MM.1S (cell line): ENCODE measurements at regions not wholly inside any gene's neighbourhood (a gene's known extent, or its start where the extent isn't known, plus 50 kb on each side); places are given as distances from the start of the nearest gene placed in this dataset.

Source experiments
- DNase-seq: peaks from one replicate; pipeline ENCODE4 v3.0.0-alpha.2; 2015
- H2AFZ ChIP-seq: fragments of 300-600 bp; sonication (generic); 2 replicates; pipeline ENCODE4 v1.6.0; 2016; ENCODE audit warnings: antibody characterized with exemption, low read length
- H3F3A ChIP-seq: fragments of 300-600 bp; sonication (generic); 2 replicates; pipeline ENCODE4 v1.6.1; 2016; ENCODE audit warnings: mild to moderate bottlenecking, antibody characterized with exemption, low read length, moderate library complexity, mixed read lengths; ENCODE audit not compliant: insufficient read depth
- H3K27ac ChIP-seq: fragments of 300-600 bp; sonication (generic); 2 replicates; pipeline ENCODE4 v1.5.1; 2016; ENCODE audit warnings: mild to moderate bottlenecking, low read length
- H3K27me3 ChIP-seq: fragments of 300-600 bp; sonication (generic); replicated peaks from 2 replicates; pipeline ENCODE4 v1.6.0; 2016; ENCODE audit warnings: low read length; ENCODE audit not compliant: insufficient read depth
- H3K36me3 ChIP-seq: fragments of 300-600 bp; sonication (generic); replicated peaks from 2 replicates; pipeline ENCODE4 v1.6.1; 2016; ENCODE audit warnings: mild to moderate bottlenecking, low read length, mixed read lengths; ENCODE audit not compliant: insufficient read depth
- H3K4me1 ChIP-seq: fragments of 300-600 bp; sonication (generic); 2 replicates; pipeline ENCODE4 v1.6.1; 2016; ENCODE audit warnings: low read length, mixed read lengths
- H3K4me2 ChIP-seq: fragments of 300-600 bp; sonication (generic); 2 replicates; pipeline ENCODE4 v1.6.0; 2016; ENCODE audit warnings: low read depth, low read length
- H3K4me3 ChIP-seq: fragments of 300-600 bp; sonication (generic); 2 replicates; pipeline ENCODE4 v1.5.1; 2016; ENCODE audit warnings: low read length, mixed read lengths
- H3K79me2 ChIP-seq: fragments of 300-600 bp; sonication (generic); 2 replicates; pipeline ENCODE4 v1.6.1; 2016; ENCODE audit warnings: mixed run types, low read length, mixed read lengths
- H3K9ac ChIP-seq: fragments of 300-600 bp; sonication (generic); 2 replicates; pipeline ENCODE4 v1.6.1; 2016; ENCODE audit warnings: low read length, mixed read lengths
- H3K9me2 ChIP-seq: fragments of 300-600 bp; sonication (generic); replicated peaks from 2 replicates; pipeline ENCODE4 v1.6.1; 2016; ENCODE audit warnings: mild to moderate bottlenecking, low read length, mixed read lengths; ENCODE audit not compliant: insufficient read depth
- H3K9me3 ChIP-seq: fragments of 300-600 bp; sonication (generic); replicated peaks from 2 replicates; pipeline ENCODE4 v1.6.1; 2016; ENCODE audit warnings: mild to moderate bottlenecking, low read length, mixed read lengths; ENCODE audit not compliant: insufficient read depth
- H4K20me1 ChIP-seq: fragments of 300-600 bp; sonication (generic); 2 replicates; pipeline ENCODE4 v1.6.1; 2016; ENCODE audit warnings: mild to moderate bottlenecking, low read length, moderate library complexity, mixed read lengths; ENCODE audit not compliant: insufficient read depth
- CTCF ChIP-seq: fragments of 300-600 bp; sonication (generic); IDR thresholded peaks from 2 replicates; pipeline ENCODE4 v1.5.1; 2016; ENCODE audit warnings: antibody characterized with exemption, low read length, mixed read lengths
- EZH2 ChIP-seq: fragments of 300-600 bp; sonication (generic); optimal IDR thresholded peaks from 2 replicates; pipeline ENCODE3; 2017; ENCODE audit warnings: low read depth, mild to moderate bottlenecking, antibody characterized with exemption, low read length, mixed read lengths
- EZH2phosphoT487 ChIP-seq: fragments of 300-600 bp; sonication (generic); IDR thresholded peaks from 2 replicates; pipeline ENCODE4 v1.6.1; 2018; ENCODE audit warnings: antibody characterized with exemption, low read length

GRCh38 chr4:117873779-117874178 lies 160.5 kb upstream of the NDST3 start:
- no peak for TF ChIP-seq CTCF
- no peak for TF ChIP-seq EZH2
- H3K27me3 ChIP-seq = no peaks in the 10 kb centered on the region
- no peak overlapping the region for H3K27ac ChIP-seq
- no peaks in the 10 kb centered on the region for H3F3A ChIP-seq
- no peaks in the 10 kb centered on the region for H3K4me1 ChIP-seq
- H3K36me3 ChIP-seq = no peaks in the 10 kb centered on the region
- H3K9me2 ChIP-seq = no peaks in the 10 kb centered on the region
- H3K4me3 ChIP-seq = no peak overlapping the region
- H3K9me3 ChIP-seq = no peaks in the 10 kb centered on the region
- H3K79me2 ChIP-seq = no peaks in the 10 kb centered on the region
- no peak overlapping the region for H3K4me2 ChIP-seq
- H3K9ac ChIP-seq = no peak overlapping the region
- no peak overlapping the region for H2AFZ ChIP-seq
- DNase-seq = no peak
- no peaks in the 10 kb centered on the region for H4K20me1 ChIP-seq

- DNase-seq = no peak
- H2AFZ ChIP-seq = no peak overlapping the region
- no peaks in the 10 kb centered on the region for H3K9me2 ChIP-seq
- no peaks in the 10 kb centered on the region for H3K27me3 ChIP-seq
- no peaks in the 10 kb centered on the region for H3F3A ChIP-seq
- H4K20me1 ChIP-seq = no peaks in the 10 kb centered on the region
- TF ChIP-seq EZH2phosphoT487 = no peak
- TF ChIP-seq CTCF = no peak
- no peak for TF ChIP-seq EZH2
- H3K9ac ChIP-seq = no peak overlapping the region
- H3K36me3 ChIP-seq = no peaks in the 10 kb centered on the region
- no peak overlapping the region for H3K4me3 ChIP-seq
- no peaks in the 10 kb centered on the region for H3K9me3 ChIP-seq
- H3K4me2 ChIP-seq = no peak overlapping the region
- no peaks in the 10 kb centered on the region for H3K79me2 ChIP-seq
- H3K4me1 ChIP-seq = no peaks in the 10 kb centered on the region
- H3K27ac ChIP-seq = no peak overlapping the region
Observed at GRCh38 chr4:117874216-117874615, 160.1 kb upstream of the NDST3 start.

GRCh38 chr4:117889978-117890377 lies 144.3 kb upstream of the NDST3 start:
- no peaks in the 10 kb centered on the region for H3K9me2 ChIP-seq
- no peaks in the 10 kb centered on the region for H3F3A ChIP-seq
- H3K79me2 ChIP-seq = no peaks in the 10 kb centered on the region
- H3K4me1 ChIP-seq = no peaks in the 10 kb centered on the region
- no peak overlapping the region for H3K27ac ChIP-seq
- no peak for DNase-seq
- H4K20me1 ChIP-seq = no peaks in the 10 kb centered on the region
- TF ChIP-seq CTCF (no peak), EZH2 (no peak), EZH2phosphoT487 (no peak)
- no peak overlapping the region for H3K4me2 ChIP-seq
- no peaks in the 10 kb centered on the region for H3K9me3 ChIP-seq
- no peaks in the 10 kb centered on the region for H3K36me3 ChIP-seq
- no peak overlapping the region for H2AFZ ChIP-seq
- no peak overlapping the region for H3K4me3 ChIP-seq
- H3K27me3 ChIP-seq = no peaks in the 10 kb centered on the region
- no peak overlapping the region for H3K9ac ChIP-seq

GRCh38 chr4:117893207-117893606 lies 141.1 kb upstream of the NDST3 start:
- TF ChIP-seq EZH2phosphoT487 (no peak), EZH2 (no peak)
- H3K9me2 ChIP-seq = no peaks in the 10 kb centered on the region; the same call in 1 of the 2 replicates
- DNase-seq = no peak

More at GRCh38 chr4:117893207-117893606, 141.1 kb upstream of the NDST3 start:
- Histone ChIP-seq H3K27ac (no peak overlapping the region), H3K27me3 (no peaks in the 10 kb centered on the region), H3K4me2 (no peak overlapping the region), H3K79me2 (no peaks in the 10 kb centered on the region), H3K4me1 (no peaks in the 10 kb centered on the region), H2AFZ (no peak overlapping the region), H3K4me3 (no peak overlapping the region), H3K36me3 (no peaks in the 10 kb centered on the region), H3F3A (no peaks in the 10 kb centered on the region), H3K9ac (no peak overlapping the region), H4K20me1 (no peaks in the 10 kb centered on the region), H3K9me3 (no peaks in the 10 kb centered on the region)
